HG03095 (cell line): ENCODE measurements at regions not wholly inside any gene's neighbourhood (a gene's known extent, or its start where the extent isn't known, plus 50 kb on each side); places are given as distances from the start of the nearest gene placed in this dataset.

Experiments used
- ATAC-seq: cut with Tn5 transposase; IDR thresholded peaks from one replicate; pipeline ENCODE4 v1.9.1; 2021; ENCODE audit warnings: moderate library complexity; ENCODE audit not compliant: unreplicated experiment

DNA sequence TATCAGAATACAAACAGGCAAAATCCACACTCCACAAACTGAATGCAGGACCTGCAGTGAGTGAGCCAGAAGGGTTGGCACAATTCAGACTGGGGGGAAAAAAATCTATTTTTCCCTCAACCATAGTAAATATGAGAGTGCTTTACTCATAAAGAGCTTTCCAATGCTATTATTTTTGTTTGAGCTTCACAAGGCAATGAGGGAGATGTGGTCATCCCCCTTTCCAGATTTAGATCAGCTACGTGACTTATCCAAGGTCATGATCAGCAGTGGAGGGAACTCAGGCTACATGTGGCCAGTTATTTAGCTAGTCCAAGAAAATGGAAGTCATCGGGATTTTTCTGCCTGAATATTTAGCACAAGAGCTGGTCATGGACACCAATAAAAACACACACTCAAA is 120.4 kb upstream of the KLF7 start:
- no peak for ATAC-seq

- peak; percentile 48 for ATAC-seq
These were observed 122.9 kb upstream of the KLF7 start for GRCh38 chr2:207288628-207289027.

DNA sequence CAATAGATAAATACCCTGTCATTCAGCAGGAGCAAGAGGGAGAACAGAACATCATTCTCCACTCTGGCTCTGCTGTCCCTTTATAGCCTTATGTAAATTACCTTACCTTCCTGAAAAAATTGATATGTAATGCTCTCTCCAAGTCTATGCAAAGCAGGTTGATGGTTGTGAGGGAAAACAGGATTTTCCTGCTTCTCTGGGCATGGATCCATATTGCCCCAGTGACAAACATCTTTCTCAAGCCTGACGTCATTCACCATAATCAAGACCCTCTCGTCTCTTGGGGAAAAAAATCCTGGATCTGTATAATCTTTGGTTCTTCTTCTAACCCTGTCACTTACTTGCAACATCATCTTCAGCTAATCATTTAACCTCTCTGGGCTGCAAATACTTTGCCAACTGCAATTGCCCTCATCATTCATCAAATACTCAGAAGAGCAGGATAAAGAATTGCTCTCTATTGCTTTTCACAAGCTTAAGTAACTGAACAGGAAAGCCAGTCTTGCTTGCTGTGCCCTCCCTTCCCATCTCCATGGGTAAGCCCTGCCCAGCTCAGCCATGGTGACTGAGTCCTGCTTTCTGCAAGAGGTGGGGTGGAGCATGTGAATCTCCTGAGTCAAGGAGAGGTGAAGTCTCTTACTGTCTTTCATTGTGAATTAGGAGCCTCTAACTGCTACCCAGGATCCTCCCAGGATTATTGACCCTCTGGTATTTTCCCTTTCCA is 123.7 kb upstream of the KLF7 start:
- no peak for ATAC-seq

- no peak for ATAC-seq
These were observed 125.3 kb upstream of the KLF7 start for GRCh38 chr2:207290833-207291624.

DNA sequence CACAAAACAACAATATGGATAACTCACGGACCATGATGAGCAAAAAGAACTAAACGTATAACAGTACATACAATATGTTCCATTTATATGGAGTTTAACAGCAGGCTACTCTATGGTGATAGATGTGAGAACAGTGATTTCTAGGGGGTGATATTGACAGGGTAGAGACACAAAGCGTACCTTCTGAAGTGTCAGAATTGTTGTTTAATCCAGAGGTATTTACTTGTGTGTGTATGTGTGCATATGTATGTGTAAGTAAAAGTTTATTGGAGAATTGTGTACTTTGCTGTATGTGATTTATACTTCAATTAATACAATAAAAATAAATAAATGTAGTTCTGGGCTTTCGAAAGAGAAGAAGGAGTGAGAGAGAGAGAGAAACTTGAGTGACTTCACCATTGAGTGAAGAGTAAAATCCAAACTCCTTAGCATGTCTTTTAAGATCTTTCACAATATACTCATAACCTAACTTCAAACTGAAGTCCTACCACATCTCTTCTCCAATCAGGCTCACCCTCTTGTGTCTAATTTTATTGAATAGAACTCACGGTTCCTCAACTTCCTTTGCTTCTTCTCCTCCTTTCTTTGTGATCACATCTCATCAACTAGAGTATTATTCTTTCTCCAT is 126.0 kb upstream of the KLF7 start:
- no peak for ATAC-seq

- no peak for ATAC-seq
These were observed 130.7 kb upstream of the KLF7 start for GRCh38 chr2:207296265-207296948.

GRCh38 chr2:207300817-207301216 is 135.1 kb upstream of the KLF7 start:
- no peak for ATAC-seq

DNA sequence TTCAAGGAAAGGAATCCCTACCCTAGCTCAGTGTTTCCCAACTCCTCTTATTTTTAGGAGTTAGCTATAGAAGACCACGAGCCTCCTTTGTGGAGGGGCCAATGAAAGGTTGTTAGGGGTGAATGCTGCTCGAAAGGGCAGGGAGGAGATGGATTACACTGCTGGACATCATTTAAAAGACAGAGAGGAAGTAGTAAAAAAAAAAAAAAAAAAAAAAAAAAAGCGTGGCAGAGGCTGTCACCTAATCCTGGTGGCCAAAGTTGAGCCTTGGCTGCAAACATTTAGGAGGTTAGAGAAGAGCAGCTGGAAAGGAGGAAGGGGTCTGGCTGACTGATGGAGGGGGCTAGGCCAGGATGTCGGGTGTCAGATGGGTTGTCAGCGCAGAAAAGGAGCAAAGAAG is 139.0 kb upstream of the KLF7 start:
- no peak for ATAC-seq

- ATAC-seq: no peak
These were observed 142.9 kb upstream of the KLF7 start for GRCh38 chr2:207308519-207309224.

DNA sequence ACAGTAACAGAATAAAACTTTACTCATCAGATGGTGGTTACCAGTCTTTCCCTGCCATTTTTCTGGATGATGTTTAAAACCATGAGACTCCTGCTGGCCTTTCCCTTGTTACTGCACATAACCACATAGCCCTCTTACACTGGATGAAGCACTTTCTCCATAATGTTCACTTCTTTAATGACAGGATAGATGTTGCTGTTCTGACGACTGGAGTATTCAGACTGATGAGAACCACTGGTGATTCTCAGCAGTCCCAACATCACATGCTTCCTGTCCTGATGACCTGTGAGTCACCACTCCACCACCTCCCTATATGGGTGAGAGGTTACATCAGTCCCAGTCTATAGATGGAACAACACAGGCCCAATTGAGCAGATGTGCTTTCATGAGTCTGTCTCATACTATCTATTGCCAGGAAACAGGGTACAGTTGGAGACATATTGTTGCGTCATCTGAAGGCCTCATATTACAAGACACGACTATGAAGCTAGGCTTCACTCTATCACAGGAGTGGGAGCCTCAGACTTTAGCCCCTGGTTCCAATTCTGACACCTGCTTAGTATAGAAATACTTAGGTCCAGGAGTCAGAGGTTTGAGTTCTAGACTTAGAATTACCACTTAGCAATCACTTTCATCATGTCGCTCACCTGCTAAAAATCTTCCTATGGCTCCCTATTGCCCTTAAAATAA is 145.7 kb upstream of the KLF7 start:
- peak; percentile 91 for ATAC-seq

DNA sequence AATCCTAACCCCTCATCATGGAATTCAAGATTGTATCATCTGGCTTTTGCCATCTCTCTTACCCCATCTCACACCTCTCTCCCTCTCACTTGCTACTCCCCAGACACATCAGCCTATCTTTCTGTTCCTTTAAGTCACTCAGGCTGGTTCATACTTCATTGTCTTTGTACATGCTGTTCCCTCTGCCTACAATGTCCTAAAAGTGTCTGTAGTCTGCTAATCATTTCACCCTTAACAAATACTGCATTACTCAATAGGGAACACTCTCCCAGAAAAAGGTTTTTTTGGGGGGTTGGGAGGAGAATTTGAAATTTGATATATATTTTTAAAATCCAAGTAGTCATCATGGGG is 146.2 kb upstream of the KLF7 start:
- ATAC-seq: no peak

DNA sequence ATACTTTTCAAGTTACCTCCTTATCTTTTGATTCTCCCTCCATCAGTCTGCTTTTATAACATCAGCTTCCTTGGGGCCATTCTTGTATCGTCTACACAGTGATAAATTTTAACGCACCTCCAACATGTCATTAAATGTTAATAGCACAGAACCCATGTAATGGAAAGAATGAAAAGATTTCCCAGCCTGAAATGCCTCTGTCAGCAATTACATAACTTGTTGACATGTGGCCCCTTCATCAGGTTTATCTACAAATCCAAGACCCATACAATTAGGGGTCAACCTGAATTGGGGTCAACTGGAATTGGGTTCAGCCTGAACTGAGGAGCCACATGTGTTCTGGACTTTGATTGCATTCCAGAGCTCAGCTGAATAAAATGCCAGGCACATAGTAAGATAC is 148.2 kb upstream of the KLF7 start:
- ATAC-seq: no peak

- no peak for ATAC-seq
These were observed 149.4 kb upstream of the KLF7 start for GRCh38 chr2:207315131-207315530.

GRCh38 chr2:207316484-207316883 is 150.7 kb upstream of the KLF7 start:
- no peak for ATAC-seq

DNA sequence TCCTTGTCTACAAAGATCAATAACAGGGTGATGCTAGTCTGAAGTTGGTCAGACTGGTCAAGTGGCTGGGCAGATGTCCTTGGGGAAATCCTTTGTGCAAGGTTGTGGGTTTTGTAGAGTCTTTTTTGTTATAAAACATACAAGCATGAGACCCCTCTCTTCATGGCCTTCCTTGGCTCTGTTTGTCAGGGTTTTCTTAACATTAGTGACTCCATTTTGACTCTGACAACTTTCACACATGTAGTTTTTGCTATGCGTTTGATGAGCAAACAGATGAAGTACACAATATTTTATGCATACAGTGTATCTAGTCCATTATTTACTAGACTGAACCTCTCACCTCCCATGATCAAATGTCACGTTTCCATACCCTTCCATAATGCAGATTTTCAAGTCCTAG is 151.2 kb upstream of the KLF7 start:
- ATAC-seq: no peak

- ATAC-seq: no peak
These were observed 151.7 kb upstream of the KLF7 start for GRCh38 chr2:207317378-207317984.

DNA sequence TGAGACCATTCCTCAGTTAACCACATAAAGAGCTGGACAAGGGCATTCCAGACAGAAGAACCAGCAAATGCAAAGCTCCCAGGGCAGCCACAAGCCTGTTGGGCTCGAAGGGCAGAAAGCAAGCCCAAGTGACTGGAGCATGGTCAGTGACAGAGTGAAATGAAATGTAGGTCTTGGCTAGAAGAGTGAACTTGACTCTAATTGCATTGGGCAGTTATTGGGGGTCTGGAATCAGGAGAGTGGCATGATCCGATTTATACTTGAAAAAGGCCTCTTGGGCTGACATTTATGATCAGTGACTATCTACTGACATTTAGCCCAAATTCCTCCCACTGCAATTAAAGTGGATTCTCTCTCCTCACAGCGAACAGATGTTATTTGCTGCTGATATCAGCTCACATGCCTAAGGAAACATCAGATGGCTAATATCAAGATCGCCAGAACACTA is 152.5 kb upstream of the KLF7 start:
- ATAC-seq: no peak

DNA sequence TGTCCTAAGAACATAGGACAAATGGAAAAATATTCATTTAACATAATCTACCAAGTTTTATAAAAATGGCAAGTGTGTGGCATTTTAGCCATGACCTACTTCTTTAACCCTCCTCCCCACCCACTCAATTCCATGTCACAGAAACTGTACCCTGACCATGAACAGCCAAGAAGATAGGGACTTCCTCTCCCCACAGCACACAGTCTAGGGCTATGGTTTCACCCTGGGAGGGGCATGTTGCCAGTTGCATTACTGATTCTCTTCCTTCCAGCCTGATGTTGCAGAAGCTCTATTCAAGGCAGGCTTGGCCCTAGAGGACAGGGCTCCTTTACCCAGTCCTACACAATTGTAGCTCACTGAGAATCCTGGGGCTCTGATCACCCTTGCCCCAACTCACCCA is 153.6 kb upstream of the KLF7 start:
- ATAC-seq: no peak

GRCh38 chr2:207320381-207321159 is 154.8 kb upstream of the KLF7 start:
- ATAC-seq: no peak
